Calu3 (cell line): ENCODE measurements at regions not wholly inside any gene's neighbourhood (a gene's known extent, or its start where the extent isn't known, plus 50 kb on each side); places are given as distances from the start of the nearest gene placed in this dataset.

Source experiments
- BruUV-seq: library from RNA; stranded (reverse); fragments of 400-500 nt; replicated peaks from 2 replicates; lab custom pipeline; 2021; lab: Mats Ljungman, UMichigan
- CTCF ChIA-PET: fragments of 300-600 bp; sonication (Branson Sonifier 250); formaldehyde crosslinking; loops from one replicate; lab custom pipeline; 2022; ENCODE audit warnings: antibody characterized with exemption; lab: Charles Lee
- DNase-seq: peaks from one replicate; pipeline ENCODE4 v3.0.0; 2022
- H3K27ac Mint-ChIP-seq: one replicate; pipeline ENCODE4 v1.8.0; 2022; ENCODE audit warnings: mixed read lengths; ENCODE audit not compliant: unreplicated experiment
- H3K27me3 Mint-ChIP-seq: one replicate; pipeline ENCODE4 v1.8.0; 2022; ENCODE audit warnings: mixed read lengths; ENCODE audit not compliant: unreplicated experiment
- H3K36me3 Mint-ChIP-seq: one replicate; pipeline ENCODE4 v1.8.0; 2022; ENCODE audit warnings: mild to moderate bottlenecking, moderate library complexity, mixed read lengths; ENCODE audit not compliant: insufficient read depth, unreplicated experiment
- H3K4me1 Mint-ChIP-seq: one replicate; pipeline ENCODE4 v1.8.0; 2022; ENCODE audit warnings: mild to moderate bottlenecking, low read depth, mixed read lengths; ENCODE audit not compliant: unreplicated experiment
- H3K4me3 Mint-ChIP-seq: one replicate; pipeline ENCODE4 v1.8.0; 2022; ENCODE audit warnings: mild to moderate bottlenecking, low read depth, moderate library complexity, mixed read lengths; ENCODE audit not compliant: unreplicated experiment
- H3K9me3 Mint-ChIP-seq: one replicate; pipeline ENCODE4 v1.8.0; 2022; ENCODE audit warnings: low read depth, mixed read lengths; ENCODE audit not compliant: unreplicated experiment
- CTCF ChIP-seq: fragments of 200-600 bp; IDR thresholded peaks from one replicate; pipeline ENCODE4 v1.8.0; 2022; ENCODE audit warnings: antibody characterized with exemption; ENCODE audit not compliant: unreplicated experiment
- intact Hi-C: fragments of 100-400 bp; cut with micrococcal nuclease; formaldehyde crosslinking; loops from one replicate; pipeline ENCODE4 v1.10.0; 2022; ENCODE audit not compliant: unreplicated experiment

- CTCF ChIA-PET, result no interaction called here
- Mint-ChIP-seq H3K27ac (no peak overlapping the region), H3K36me3 (no peaks in the 10 kb centered on the region), H3K4me3 (no peak overlapping the region), H3K27me3 (no peaks in the 10 kb centered on the region), H3K4me1 (peaks cover 16% of the 10 kb centered on the region), H3K9me3 (no peaks in the 10 kb centered on the region)
- TF ChIP-seq CTCF, result no peak
- no peak for DNase-seq
- intact Hi-C loops, result no loop called here
- no TSS peak for BruUV-seq
These were observed 1366.3 kb upstream of the TMEFF2 start for GRCh38 chr2:193561054-193561453.

- CTCF ChIA-PET, result no interaction called here
- H3K27me3 Mint-ChIP-seq, result no peaks in the 10 kb centered on the region
- no peak for DNase-seq
- no TSS peak for BruUV-seq
- no peaks in the 10 kb centered on the region for H3K36me3 Mint-ChIP-seq
- H3K27ac Mint-ChIP-seq, result peak overlapping the region; percentile 29
- H3K4me3 Mint-ChIP-seq, result no peak overlapping the region
- intact Hi-C loops, result no loop called here
- no peak for TF ChIP-seq CTCF
- H3K4me1 Mint-ChIP-seq, result peaks cover 9% of the 10 kb centered on the region
- no peaks in the 10 kb centered on the region for H3K9me3 Mint-ChIP-seq
These were observed 1362.2 kb upstream of the TMEFF2 start for GRCh38 chr2:193556766-193557470.

GRCh38 chr2:193549661-193550060 lies 1354.9 kb upstream of the TMEFF2 start:
- TF ChIP-seq CTCF, result no peak
- no peaks in the 10 kb centered on the region for H3K27me3 Mint-ChIP-seq
- intact Hi-C loops, result no loop called here
- CTCF ChIA-PET, result no interaction called here
- no peak overlapping the region for H3K4me3 Mint-ChIP-seq
- BruUV-seq, result no TSS peak
- H3K27ac Mint-ChIP-seq, result no peak overlapping the region
- no peaks in the 10 kb centered on the region for H3K36me3 Mint-ChIP-seq
- no peak for DNase-seq
- H3K4me1 Mint-ChIP-seq, result no peaks in the 10 kb centered on the region
- peaks cover 12% of the 10 kb centered on the region for H3K9me3 Mint-ChIP-seq

GRCh38 chr2:193542762-193543161 lies 1348.0 kb upstream of the TMEFF2 start:
- no TSS peak for BruUV-seq
- TF ChIP-seq CTCF, result no peak

More at GRCh38 chr2:193542762-193543161, 1348.0 kb upstream of the TMEFF2 start:
- H3K27me3 Mint-ChIP-seq, result no peaks in the 10 kb centered on the region
- no peaks in the 10 kb centered on the region for H3K36me3 Mint-ChIP-seq
- DNase-seq, result no peak
- CTCF ChIA-PET, result no interaction called here
- intact Hi-C loops, result no loop called here
- peaks cover 5% of the 10 kb centered on the region for H3K9me3 Mint-ChIP-seq
- H3K4me1 Mint-ChIP-seq, result no peaks in the 10 kb centered on the region
- H3K27ac Mint-ChIP-seq, result no peak overlapping the region
- no peak overlapping the region for H3K4me3 Mint-ChIP-seq
